SK-N-SH (cell line): ENCODE measurements at regions not wholly inside any gene's neighbourhood (a gene's known extent, or its start where the extent isn't known, plus 50 kb on each side); places are given as distances from the start of the nearest gene placed in this dataset.

Experiments
- CTCF ChIP-seq: fragments of 200-600 bp; sonication (generic); IDR thresholded peaks from 2 replicates; pipeline ENCODE4 v1.6.1; 2017; ENCODE audit warnings: antibody characterized with exemption, mild to moderate bottlenecking, moderate library complexity
- EP300 ChIP-seq, 2 experiments: IDR thresholded peaks; 2 replicates each; pipeline versions ENCODE4 v1.4.0 to v1.6.1; 2012; ENCODE audit warnings: borderline replicate concordance in 1 of 2, low read depth in 1 of 2, low read length in 1 of 2
- EZH2phosphoT487 ChIP-seq: fragments of 200-600 bp; sonication (generic); IDR thresholded peaks from 2 replicates; pipeline ENCODE4 v1.6.1; 2017; ENCODE audit warnings: low read depth, mixed run types, mild to moderate bottlenecking, antibody characterized with exemption, moderate library complexity, borderline replicate concordance
- FOSL2 ChIP-seq: IDR thresholded peaks from 2 replicates; pipeline ENCODE4 v1.4.0; 2012; ENCODE audit warnings: low read depth, mild to moderate bottlenecking, moderate library complexity, borderline replicate concordance
- JUND ChIP-seq: IDR thresholded peaks from 2 replicates; pipeline ENCODE4 v1.4.0; 2012
- RAD21 ChIP-seq: IDR thresholded peaks from 2 replicates; pipeline ENCODE4 v1.6.1; 2012; ENCODE audit warnings: mild to moderate bottlenecking, low read length
- REST ChIP-seq: IDR thresholded peaks from 2 replicates; pipeline ENCODE4 v1.6.1; 2012; ENCODE audit warnings: mild to moderate bottlenecking, low read depth, low read length, moderate library complexity
- SIN3A ChIP-seq: IDR thresholded peaks from 2 replicates; pipeline ENCODE4 v1.6.1; 2012; ENCODE audit warnings: low read depth, mild to moderate bottlenecking, low read length, moderate library complexity, borderline replicate concordance
- TAF1 ChIP-seq: IDR thresholded peaks from 2 replicates; pipeline ENCODE4 v1.6.1; 2012; ENCODE audit warnings: low read depth, mild to moderate bottlenecking, low read length, moderate library complexity, borderline replicate concordance
- TF ChIP-seq, protein P1 (sequence below): IDR thresholded peaks from 2 replicates; pipeline ENCODE4 v1.4.0; 2012; ENCODE audit warnings: low read depth, borderline replicate concordance

DNA sequence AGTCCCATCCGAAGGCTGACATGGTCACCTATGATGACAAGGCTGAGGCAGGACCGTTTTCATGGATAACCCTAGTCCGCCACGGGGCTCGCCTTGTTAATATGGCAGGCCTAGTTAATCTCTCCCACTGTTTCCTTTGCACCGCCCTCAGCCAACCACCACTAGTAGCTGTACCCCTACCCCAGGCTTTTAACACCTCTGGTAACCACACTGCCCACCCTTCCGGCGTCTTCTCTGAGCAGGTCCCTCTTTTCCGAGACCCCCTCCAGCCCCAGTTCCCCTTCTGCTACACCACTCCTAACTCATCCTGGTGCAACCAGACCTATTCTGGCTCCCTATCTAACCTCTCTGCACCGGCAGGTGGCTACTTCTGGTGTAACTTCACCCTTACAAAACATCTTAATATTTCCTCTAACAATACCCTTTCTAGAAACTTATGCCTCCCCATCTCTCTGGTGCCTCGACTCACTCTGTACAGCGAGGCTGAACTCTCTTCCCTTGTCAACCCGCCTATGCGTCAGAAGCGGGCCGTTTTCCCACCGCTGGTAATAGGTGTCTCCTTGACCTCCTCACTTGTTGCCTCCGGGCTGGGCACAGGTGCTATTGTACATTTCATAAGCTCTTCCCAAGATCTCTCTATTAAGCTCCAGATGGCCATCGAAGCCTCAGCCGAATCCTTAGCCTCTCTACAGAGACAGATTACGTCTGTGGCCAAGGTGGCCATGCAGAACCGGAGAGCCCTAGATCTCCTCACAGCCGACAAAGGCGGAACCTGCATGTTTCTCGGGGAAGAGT lies 964.4 kb downstream of the RPA4 start:
- TF ChIP-seq EZH2phosphoT487 (no peak), TAF1 (no peak), FOSL2 (no peak), JUND (no peak), EP300 (IDR thresholded peaks at IDR 0.05; ENCODE audit: borderline replicate concordance in 1 of 2, low read depth in 1 of 2, low read length in 1 of 2) (no peak), CTCF (no peak), SIN3A (no peak), RAD21 (no peak), REST (no peak)
- TF ChIP-seq, protein P1, sequence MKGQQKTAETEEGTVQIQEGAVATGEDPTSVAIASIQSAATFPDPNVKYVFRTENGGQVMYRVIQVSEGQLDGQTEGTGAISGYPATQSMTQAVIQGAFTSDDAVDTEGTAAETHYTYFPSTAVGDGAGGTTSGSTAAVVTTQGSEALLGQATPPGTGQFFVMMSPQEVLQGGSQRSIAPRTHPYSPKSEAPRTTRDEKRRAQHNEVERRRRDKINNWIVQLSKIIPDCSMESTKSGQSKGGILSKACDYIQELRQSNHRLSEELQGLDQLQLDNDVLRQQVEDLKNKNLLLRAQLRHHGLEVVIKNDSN, result no peak
